Renal cortical epithelial cell (primary cell): ENCODE measurements at regions not wholly inside any gene's neighbourhood (a gene's known extent, or its start where the extent isn't known, plus 50 kb on each side); places are given as distances from the start of the nearest gene placed in this dataset.
"Not testable (repeated sequence)": the region's sequence is repeated elsewhere in the genome, so short reads cannot be mapped to it uniquely, and the experiment has no call there.

Experiments
- DNase-seq: peaks from one replicate; pipeline ENCODE4 v3.0.0-alpha.2; 2011; ENCODE audit warnings: low read depth

- DNase-seq = no peak
These were observed 182.8 kb upstream of the TOX3 start for GRCh38 chr16:52729731-52730130.

- DNase-seq = no peak
These were observed 180.9 kb upstream of the TOX3 start for GRCh38 chr16:52727849-52728248.

- no peak for DNase-seq
These were observed 180.5 kb upstream of the TOX3 start for GRCh38 chr16:52727441-52727840.

- no peak for DNase-seq
These were observed 178.5 kb upstream of the TOX3 start for GRCh38 chr16:52725461-52725860.

- DNase-seq = no peak
These were observed 178.1 kb upstream of the TOX3 start for GRCh38 chr16:52725043-52725442.

GRCh38 chr16:52721331-52721730, 174.4 kb upstream of the TOX3 start:
- no peak for DNase-seq

- DNase-seq = no peak
These were observed 171.1 kb upstream of the TOX3 start for GRCh38 chr16:52718046-52718445.

GRCh38 chr16:52713740-52714139, 166.8 kb upstream of the TOX3 start:
- DNase-seq = no peak

GRCh38 chr16:52709306-52709705, 162.4 kb upstream of the TOX3 start:
- no peak for DNase-seq

- no peak for DNase-seq
These were observed 161.5 kb upstream of the TOX3 start for GRCh38 chr16:52708476-52708875.

- DNase-seq = no peak
These were observed 160.9 kb upstream of the TOX3 start for GRCh38 chr16:52707676-52708337.

- no peak for DNase-seq
These were observed 158.2 kb upstream of the TOX3 start for GRCh38 chr16:52705122-52705521.

GRCh38 chr16:52697971-52698370, 151.0 kb upstream of the TOX3 start:
- no peak for DNase-seq

- DNase-seq = no peak
These were observed 149.2 kb upstream of the TOX3 start for GRCh38 chr16:52696126-52696525.

GRCh38 chr16:52690468-52690867, 143.5 kb upstream of the TOX3 start:
- DNase-seq = no peak

- DNase-seq = no peak
These were observed 134.1 kb upstream of the TOX3 start for GRCh38 chr16:52680993-52681392.

- peak; percentile 4 for DNase-seq
These were observed 130.6 kb upstream of the TOX3 start for GRCh38 chr16:52677501-52677900.

- DNase-seq = peak; percentile 26
These were observed 130.0 kb upstream of the TOX3 start for GRCh38 chr16:52676959-52677358.

- peak; percentile 5 for DNase-seq
These were observed 124.6 kb upstream of the TOX3 start for GRCh38 chr16:52671590-52671989.

- DNase-seq = no peak
These were observed 111.0 kb upstream of the TOX3 start for GRCh38 chr16:52657924-52658323.

- not testable (repeated sequence) for DNase-seq
These were observed 109.0 kb upstream of the TOX3 start for GRCh38 chr16:52655916-52656315.

GRCh38 chr16:52655156-52655555, 108.2 kb upstream of the TOX3 start:
- DNase-seq = not testable (repeated sequence)

GRCh38 chr16:52652033-52652432, 105.1 kb upstream of the TOX3 start:
- DNase-seq = no peak

GRCh38 chr16:52650789-52651188, 103.8 kb upstream of the TOX3 start:
- DNase-seq = no peak
